ENCODE measurements at regions not wholly inside any gene's neighbourhood (a gene's known extent, or its start where the extent isn't known, plus 50 kb on each side); places are given as distances from the start of the nearest gene placed in this dataset.
"Not testable (repeated sequence)": the region's sequence is repeated elsewhere in the genome, so short reads cannot be mapped to it uniquely, and the experiment has no call there.

DNA sequence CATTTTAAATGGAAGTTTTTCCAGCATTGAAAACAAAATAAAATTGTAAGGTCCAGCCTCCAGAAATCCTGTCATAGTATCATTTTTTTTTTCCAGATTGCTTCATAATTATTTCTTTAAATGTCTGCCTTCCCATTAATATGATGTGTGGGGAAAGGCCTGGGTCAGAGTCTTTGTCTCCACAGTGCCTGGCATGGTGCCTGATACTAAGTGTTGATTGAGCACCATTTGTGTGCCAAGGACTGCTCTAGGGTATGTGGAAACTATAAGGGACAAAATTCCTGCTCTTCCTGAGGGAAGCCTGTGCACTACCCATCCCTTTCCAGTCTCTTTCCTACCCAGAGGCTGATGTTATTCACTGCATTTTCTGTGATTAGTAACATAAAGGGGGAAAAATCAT lies 53.1 kb upstream of the BEND4 start:
- DNase-seq (ENCODE audit: low read depth in 2 of 2) = no peak

DNA sequence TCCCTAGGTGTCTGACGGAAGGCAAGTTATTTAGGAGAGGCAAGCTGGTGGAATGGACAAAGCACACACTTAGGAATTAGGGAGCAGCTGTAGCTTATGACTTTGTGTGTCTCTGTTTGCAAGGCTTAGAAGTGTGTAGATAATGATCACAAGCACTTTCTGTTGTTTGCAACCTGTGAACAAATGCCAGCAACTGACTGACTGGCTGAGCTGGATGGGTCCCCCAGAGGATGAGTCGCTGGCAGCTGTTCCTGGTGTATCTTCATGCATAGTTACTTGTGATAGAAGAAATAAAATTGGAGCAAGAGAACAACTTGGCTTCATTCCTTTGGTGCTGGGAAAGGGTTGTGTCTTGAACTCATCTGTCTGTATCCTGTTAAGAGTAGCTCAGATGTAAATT lies 64.2 kb upstream of the BEND4 start:
- DNase-seq (ENCODE audit: low read depth in 2 of 2) = no peak

DNA sequence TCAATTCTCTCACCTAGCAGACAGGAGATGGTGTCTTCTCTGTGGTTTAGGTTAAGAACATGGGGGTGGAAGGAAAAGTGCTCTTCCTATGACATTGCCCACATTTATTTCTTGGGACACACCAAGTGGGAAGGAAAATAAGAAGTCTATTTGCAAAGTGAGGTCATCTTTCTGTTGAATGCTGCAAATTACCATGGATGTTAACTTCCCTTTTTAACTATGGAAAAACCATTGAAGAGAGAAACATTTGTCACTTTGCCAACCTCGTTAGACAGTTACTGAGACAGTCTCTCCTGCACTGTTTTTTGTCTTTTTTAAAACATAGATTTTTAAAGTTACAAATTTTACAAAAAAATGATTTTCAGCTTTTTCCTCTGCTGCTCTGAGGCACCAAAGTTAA lies 72.8 kb upstream of the BEND4 start:
- DNase-seq (ENCODE audit: low read depth in 2 of 2) = no peak

DNA sequence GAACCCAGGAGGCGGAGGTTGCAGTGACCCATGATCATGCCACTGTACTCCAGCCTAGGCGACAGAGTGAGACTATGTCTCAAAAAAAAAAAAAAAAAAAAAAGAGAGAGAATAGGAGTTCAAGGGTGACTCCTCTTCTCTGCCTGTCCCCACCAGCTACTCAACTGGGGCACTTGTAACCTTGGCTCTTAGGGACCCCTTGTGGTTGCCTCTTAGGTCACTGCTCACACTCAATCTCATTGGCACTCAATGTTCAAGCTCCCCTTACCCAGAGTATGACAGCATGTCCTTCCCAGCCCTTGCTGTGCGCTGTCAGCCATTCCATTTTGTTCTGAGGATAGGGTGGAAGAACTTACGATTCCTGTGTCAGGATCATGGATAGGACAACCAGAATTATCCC lies 82.4 kb upstream of the BEND4 start:
- DNase-seq (ENCODE audit: low read depth in 2 of 2) = no peak

DNA sequence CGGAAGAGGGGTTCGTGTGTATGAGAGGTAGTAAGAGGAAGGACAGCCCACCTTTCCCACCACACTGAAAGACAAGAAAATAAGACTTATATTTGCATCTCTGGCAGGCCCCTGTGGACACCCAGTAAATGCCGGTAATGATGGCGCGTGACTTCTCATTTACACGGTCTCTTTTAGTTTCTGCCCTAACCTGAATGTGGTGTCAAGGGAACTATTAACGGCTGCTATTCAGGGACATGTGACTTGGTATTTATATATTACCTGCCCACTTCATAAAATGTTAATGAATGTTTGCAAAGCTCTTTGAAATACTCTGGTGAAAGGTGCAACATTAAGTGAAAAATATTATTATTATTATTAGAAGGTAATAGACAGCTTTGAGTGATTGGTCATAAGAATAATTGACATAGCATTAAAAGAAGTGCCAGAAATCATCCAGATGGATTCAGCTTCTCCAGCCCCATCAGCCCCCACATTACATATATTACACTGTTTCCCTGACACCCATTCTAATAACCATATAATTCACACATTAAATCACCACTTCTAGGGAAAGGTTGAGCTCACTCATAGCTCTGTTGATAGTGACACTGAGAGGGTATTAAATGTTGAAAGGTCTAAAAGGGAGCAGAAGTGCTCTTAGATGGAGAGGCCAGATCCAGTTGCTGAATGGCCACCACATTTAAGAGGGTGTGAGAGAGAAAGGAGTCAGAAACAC lies 83.0 kb upstream of the BEND4 start:
- no peak for DNase-seq (ENCODE audit: low read depth in 2 of 2)

DNA sequence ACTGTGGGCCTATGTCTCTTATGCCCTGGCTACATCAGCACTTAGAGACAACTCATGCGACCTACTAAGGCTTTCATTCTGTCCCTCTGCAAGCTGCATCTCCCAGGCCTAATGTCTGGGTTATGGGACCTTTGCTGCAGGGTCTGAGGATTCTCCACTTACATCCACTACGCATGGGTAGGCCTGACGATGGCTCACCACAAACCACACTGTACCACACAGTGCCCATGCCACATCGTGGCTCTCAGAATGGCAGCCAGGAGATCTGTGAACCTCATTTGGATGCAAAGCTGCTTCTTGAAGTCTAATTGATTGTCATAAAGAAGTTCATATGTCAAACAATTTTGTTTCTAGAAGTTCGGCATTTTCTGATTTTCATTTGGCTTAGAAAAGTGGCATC lies 84.6 kb upstream of the BEND4 start:
- DNase-seq (ENCODE audit: low read depth in 2 of 2) = no peak

DNA sequence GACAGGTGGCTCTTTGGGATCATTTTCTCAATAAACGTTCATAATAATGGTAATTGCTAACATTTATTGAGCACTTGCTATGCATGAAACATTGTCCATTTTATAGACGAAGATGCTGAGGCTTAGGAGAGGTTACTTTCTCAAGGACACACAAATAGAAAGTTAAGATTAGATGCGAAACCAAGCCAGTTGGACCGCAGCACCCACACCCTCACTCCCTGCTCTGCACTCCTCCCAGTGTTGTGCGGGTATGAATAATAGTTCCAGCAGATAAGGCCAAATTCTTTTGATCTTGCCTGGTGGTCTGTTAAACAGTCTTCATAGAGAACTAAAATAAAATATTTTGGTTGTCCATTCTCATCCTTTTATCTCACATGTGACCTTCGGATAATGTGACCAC lies 85.0 kb upstream of the BEND4 start:
- DNase-seq (ENCODE audit: low read depth in 2 of 2) = no peak

DNA sequence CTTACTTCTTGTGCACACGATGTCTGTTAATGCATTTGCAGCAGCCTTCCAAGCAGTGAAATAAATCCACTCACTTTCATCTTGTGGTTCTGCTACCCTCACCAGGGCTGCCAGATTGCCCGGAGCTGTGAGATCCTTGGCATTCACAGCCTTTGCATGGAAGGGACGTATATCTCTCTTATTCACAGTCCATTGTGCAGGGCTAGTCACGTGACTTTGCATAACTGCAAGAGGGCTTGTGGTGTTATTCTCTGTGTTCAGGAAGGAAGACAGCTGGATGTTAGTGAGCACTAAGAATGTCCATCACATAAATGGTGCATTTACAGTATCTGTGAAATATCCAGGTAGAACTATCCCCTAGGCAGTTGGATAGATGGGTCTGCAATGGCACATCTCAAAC lies 96.5 kb upstream of the BEND4 start:
- DNase-seq (ENCODE audit: low read depth in 2 of 2) = no peak

DNA sequence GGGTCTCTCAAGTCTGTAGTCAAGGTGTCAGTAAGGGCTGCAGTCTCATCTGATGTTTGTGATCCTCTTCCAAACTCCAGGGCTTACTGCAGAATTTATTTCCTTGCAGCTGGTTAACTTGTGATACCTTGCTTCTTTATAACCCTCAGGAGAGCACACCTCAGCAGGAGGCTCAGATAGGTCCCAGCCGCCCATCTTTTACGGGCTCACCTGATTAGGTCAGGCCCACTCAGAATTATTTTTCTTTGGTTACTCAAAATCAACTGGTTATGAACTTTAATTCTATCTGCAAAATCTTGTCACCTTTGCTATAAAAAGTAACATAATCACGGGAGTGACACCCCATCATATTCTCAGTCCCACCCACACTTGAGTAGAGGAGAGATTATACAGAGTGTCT lies 99.9 kb upstream of the BEND4 start:
- DNase-seq (ENCODE audit: low read depth in 2 of 2) = no peak

DNA sequence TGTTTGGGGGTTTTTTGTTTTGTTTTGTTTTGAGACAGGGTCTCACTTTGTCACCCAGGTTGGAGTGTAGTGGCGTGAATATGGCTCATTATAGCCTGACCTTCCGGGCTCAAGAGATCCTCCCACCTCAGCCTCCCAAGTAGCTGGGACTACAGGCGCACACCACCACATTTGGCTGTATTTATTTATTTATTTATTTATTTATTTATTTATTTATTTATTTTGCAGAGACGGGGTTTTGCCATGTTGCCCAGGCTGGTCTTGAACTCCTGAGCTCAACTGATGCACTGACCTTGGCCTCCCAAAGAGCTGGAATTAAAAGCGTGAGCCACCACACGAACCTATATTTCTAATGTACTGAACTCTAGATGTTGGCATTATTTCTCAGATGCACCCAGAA lies 105.2 kb upstream of the BEND4 start:
- DNase-seq (ENCODE audit: low read depth in 2 of 2) = not testable (repeated sequence)

DNA sequence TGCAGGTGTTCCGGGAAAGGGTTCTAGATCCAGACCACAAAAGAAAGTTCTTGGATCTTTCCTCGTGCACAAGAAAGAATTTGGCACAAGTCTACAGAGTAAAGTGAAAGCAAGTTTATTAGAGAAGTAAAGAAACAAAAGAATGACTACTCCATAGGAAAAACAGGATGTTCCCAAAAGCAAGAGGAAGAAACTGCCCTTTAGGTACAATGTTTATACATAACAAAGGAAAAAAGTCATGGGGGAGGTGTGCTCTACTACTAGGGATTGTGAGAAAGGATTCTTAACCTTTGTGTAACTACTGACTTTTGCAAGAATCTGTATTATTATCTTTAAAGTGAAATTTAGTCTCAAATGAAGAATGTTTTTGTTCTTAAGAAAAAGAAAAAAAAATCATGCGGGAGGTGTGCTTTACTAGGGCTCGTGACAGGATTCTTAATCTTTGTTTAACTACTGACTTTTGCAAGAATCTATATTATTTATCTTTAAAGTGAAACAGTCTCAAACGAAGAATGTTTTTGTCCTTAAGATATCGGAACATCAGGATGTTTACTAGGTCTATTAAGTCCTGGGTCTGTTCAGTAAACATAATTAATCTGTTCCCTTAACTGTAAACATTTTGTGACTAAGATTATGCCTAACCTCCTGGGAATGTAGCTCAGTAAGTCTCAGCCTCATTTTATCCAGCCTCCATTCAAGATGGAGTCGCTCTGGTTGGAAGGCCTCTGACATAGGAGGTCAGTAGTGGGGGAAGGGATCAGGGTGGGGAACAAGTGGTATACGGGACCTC lies 110.4 kb upstream of the BEND4 start:
- no peak for DNase-seq (ENCODE audit: low read depth in 2 of 2)

DNA sequence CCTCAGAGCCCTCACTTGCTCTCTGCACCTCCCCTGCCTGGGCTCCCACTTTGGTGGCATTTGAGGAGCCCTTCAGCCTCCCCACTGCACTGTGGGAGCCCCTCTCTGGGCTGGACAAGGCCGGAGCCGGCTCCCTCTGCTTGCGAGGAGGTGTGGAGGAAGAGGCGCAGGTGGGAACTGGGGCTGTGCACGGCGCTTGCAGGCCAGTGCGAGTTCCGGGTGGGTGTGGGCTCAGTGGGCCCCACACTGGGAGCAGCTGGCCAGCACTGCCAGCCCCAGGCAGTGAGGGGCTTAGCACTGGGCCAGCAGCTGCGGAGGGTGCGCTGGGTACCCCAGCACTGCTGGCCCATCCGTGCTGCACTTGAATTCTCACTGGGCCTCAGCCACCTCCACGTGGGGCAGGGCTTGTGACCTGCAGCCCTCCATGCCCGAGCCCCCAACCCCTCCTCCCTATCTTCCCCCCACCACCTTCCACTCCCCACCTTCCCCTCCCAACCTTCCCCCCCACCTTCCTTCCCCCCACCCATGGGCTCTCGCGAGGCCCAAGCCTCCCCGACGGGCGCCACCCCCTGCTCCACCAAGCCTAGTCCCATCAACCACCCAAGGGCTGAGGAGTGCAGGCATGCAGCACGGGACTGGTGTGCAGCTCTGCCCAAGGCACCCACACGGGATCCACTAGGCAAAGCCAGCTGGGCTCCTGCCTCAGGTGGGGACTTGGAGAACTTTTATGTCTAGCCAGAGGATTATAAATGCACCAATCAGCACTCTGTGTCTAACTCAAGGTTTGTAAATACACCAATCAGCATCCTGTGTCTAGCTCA lies 113.5 kb upstream of the BEND4 start:
- no peak for DNase-seq (ENCODE audit: low read depth in 2 of 2)

DNA sequence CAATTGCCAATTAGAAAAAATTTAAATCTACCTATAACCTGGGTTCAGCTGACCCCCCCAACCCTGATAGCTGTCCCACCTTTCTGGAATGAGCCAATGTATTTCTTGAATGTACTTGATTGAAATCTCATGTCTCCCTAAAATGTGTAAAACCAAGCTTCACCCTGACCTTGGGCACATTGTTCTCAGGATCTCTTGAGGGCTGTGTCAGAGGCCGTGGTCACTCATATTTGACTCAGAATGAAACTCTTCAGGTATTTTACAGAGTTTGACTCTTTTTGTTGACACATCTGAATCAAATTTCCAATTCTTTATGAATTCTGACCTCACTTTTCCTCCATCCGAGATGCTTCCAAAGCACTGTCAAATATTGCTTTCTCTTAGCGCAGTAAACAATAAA lies 115.3 kb upstream of the BEND4 start:
- no peak for DNase-seq (ENCODE audit: low read depth in 2 of 2)

DNA sequence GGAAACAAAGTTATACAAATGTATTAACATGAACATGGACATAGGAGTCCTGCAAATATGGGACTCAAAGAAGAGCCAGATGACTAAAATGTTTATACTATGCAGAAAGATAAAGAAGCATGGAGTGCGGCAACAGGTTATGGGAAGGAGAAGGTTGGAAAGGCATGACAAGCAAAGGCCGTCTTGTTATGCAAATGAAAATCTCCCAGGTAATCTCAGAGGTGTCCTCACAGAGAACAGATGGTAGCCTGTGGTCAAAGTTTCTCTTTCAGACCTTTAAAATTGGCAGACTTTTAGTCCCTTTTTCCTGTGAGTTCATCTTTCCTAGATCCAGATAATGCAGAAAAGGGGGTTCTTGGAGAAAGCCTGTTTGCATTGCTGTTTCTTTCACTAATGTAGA lies 116.4 kb upstream of the BEND4 start:
- no peak for DNase-seq (ENCODE audit: low read depth in 2 of 2)

DNA sequence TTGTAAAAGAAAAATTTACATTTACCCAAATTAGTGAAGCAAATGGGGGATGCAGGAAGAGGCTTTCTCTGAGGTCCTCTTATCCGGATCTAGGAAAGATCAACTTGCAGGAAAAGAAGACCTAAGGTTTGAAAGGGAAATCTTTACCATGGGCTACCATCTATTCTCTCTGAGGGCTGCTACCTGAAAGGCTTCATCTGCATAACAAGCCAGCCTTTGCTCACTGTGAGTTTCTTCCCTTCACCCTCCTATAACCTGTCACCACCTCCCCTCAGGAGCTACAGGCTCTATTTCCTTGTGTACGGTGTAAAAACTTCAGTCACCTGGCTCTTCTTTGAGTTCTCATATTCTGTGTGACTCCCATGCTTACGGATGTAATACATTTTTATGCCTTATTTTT lies 118.6 kb upstream of the BEND4 start:
- no peak for DNase-seq (ENCODE audit: low read depth in 2 of 2)

DNA sequence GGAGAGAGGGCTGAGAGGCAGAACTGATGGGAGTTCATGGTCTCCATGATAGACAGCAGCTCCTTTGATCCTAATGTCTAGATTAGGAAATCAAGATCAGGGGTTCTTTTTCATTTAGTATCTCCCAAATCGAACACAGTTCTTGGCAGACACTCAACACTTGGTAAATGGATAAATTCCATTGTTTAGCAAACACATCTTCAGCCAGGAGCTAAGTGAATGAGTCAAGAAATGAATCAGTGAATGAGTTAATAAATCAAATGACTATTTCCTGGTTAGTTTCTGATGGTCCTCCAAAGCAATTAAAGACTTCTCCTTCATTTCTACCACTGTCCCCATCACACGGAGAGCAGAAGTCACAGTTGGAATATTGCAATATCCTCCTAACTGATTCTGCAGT lies 120.0 kb upstream of the SHISA3 start:
- DNase-seq (ENCODE audit: low read depth in 2 of 2) = no peak

DNA sequence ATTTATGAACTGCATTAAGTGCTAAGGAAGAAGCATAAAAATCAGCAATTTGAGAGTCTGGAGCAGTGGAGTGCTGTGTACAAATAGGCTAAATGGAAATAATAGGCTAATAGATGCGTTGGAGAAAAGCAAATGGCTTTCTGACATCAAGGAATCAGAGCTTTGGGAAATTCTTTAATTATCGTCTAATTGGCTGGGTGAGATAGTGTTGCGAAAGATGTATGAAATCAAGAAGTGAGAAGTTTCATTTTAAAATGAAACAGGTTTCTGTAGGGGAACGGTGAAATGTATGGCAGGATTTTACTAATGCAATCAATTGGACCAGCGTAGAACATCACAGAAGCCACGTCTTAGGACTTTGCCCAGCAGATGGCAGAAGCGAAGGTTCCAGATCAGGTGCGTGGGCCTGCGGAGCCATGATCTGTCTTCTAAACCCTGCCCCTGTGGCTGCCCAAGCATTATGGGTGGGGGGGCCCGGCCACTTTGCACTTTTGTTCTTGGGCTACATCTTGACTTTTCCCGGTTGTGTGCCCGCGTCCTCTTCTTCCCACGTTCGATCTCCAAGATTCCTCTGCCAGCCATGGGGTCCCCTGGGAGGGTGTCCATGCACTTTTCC lies 118.5 kb upstream of the SHISA3 start:
- no peak for DNase-seq (ENCODE audit: low read depth in 2 of 2)

DNA sequence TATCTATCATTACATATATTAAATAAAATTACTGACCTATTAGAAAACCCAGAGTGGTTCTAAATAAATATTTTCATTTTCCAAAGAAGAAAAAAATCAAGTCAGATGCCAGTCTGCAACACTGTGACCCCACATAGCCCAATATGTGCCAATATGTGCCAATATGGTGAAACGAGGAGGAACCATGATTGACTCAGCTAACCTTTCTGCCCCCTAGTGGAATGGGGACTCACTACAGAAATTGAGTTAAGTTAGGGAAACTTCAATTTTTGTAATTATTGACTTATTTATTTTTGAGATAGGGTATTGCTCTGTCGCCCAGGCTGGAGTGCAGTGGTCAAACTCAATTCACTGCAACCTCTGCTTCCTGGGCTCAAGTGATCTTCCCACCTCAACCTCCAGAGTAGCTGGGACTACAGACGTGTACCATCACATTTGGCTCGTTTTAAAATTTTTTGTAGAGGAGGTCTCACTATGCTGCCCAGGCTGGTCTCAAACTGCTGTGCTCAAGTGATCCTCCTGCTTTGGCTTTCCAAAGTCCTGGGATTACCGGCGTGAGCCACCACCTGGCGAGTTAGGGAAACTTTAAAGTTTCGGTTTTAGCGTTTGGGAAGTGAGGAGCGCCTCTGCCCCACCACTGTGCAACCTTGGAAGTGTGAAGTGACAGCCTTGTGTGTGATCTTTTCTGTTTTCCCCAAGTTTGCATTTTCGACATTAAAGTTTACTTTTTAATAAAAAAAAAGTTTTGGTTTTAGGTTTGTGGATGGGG lies 116.8 kb upstream of the SHISA3 start:
- no peak for DNase-seq (ENCODE audit: low read depth in 2 of 2)

DNA sequence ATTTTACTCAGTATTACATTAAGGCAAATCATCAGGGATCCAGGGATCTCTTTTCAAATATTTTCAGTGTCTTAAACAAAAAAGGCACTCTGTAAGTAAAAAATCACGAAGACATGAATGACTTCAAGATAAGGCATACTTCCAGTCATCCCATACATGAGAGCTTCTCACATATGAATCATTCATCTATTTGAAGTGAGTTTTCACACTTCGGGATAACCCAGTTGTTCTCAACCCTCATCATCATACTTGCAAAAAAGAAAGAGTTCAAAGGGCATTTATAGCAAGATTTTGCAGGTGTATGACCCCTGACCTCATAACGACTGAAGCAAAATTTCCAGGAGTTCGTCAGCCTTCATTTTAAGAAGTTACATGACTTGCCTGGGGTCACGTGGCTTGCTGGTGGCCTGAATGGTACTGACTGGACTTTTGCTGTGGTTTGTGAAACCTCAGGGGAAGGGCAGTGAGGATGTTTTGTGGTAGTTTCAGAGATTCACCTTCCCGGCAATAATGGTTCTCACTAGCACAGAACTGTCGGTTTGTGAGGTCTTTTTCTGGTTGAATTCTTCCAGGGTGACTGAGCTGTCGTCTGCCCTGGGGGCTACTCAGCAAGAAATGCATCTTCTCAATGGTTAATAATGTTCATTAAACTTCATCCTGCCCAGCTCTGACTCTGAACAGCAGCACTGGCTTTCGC lies 115.8 kb upstream of the SHISA3 start:
- DNase-seq (ENCODE audit: low read depth in 2 of 2) = no peak

DNA sequence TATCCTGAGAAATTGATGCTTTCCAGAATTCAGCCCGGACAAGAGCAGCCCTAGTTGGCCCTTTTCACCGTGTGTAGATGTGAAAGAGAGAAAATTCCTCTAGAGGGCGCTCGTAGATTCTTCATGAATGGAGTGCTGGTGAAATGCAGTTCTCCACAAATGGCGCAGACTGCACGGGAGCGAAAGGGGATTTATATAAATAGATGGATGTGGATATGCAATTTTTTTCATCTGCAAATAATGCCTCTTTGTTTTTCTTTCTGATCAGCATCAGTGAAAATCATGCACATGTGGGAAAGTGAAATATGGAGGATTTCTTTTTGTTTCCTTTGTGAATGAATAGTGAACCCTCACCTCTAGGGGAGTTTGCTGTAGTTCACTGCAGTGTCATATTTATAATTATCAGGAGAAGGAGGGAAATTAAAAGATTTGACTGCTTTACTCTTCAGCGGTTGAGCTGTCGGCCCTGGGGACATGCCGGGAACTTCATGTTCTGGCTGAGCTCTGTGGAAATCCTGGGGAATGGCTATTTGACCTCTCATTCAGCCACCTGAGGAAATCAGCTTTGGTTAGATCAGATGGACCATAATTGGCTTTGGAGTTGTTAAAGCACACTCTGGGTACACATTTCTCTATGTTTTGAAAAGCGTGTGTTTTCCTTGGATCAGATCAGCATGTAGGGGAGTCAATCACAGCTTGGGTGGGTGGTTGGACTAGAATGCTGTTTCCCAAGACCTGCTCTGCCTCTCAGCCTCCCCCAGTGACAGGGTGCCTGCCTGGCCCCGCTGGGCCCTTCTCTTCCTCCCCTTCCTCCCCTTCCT lies 115.0 kb upstream of the SHISA3 start:
- peak in 1 of 2 donors; percentile 17 for DNase-seq (ENCODE audit: low read depth in 2 of 2)

All from stimulated activated CD4-positive, alpha-beta T cell treated with anti-CD3 and anti-CD28 coated beads, Interleukin-15, amount 100 ng/mL, for 48 hours (primary cell).